PC-3 (cell line): ENCODE measurements at regions not wholly inside any gene's neighbourhood (a gene's known extent, or its start where the extent isn't known, plus 50 kb on each side); places are given as distances from the start of the nearest gene placed in this dataset.

Experiments
- CTCF ChIP-seq: fragments of 300-600 bp; sonication (generic); conservative IDR thresholded peaks from 2 replicates; pipeline ENCODE4 v1.5.1; 2017; ENCODE audit warnings: antibody characterized with exemption, low read depth, mild to moderate bottlenecking, low read length
- EZH2 ChIP-seq: fragments of 300-600 bp; sonication (generic); IDR thresholded peaks from one replicate; pipeline ENCODE4 v1.6.1; 2017; ENCODE audit warnings: antibody characterized with exemption, mild to moderate bottlenecking, low read length; ENCODE audit not compliant: unreplicated experiment

- no peak for TF ChIP-seq CTCF
- TF ChIP-seq EZH2: no peak
These were observed 100.7 kb upstream of the LMCD1 start for GRCh38 chr3:8400911-8401310.
